IPS-18c (cell line): ENCODE measurements at regions not wholly inside any gene's neighbourhood (a gene's known extent, or its start where the extent isn't known, plus 50 kb on each side); places are given as distances from the start of the nearest gene placed in this dataset.
"Not testable (repeated sequence)": the region's sequence is repeated elsewhere in the genome, so short reads cannot be mapped to it uniquely, and the experiment has no call there.

Experiments
- H3K4me3 ChIP-seq: 2 replicates; pipeline ENCODE4 v1.7.0; 2013; ENCODE audit warnings: low read depth, mild to moderate bottlenecking, low read length, moderate library complexity; ENCODE audit not compliant: insufficient read depth
- H3K9me3 ChIP-seq: one replicate; pipeline ENCODE4 v1.6.1; 2013; ENCODE audit warnings: mild to moderate bottlenecking, low read length, moderate library complexity; ENCODE audit not compliant: control insufficient read depth, insufficient read depth

- H3K4me3 ChIP-seq = no peak overlapping the region
- H3K9me3 ChIP-seq = no peaks in the 10 kb centered on the region
Measured at GRCh38 chr3:103227651-103228050, 792.8 kb downstream of the ZPLD1 start.

GRCh38 chr3:103247459-103247858, 812.6 kb downstream of the ZPLD1 start:
- H3K9me3 ChIP-seq = no peaks in the 10 kb centered on the region
- no peak overlapping the region for H3K4me3 ChIP-seq

- H3K4me3 ChIP-seq, H3K9me3 ChIP-seq: not testable (repeated sequence)
Measured at GRCh38 chr3:103254827-103255226, 820.0 kb downstream of the ZPLD1 start.

GRCh38 chr3:103269287-103269686, 834.5 kb downstream of the ZPLD1 start:
- H3K4me3 ChIP-seq = no peak overlapping the region

GRCh38 chr3:103271575-103271974, 836.8 kb downstream of the ZPLD1 start:
- Histone ChIP-seq H3K9me3 (peaks cover 6% of the 10 kb centered on the region), H3K4me3 (no peak overlapping the region)

More at GRCh38 chr3:103269287-103269686, 834.5 kb downstream of the ZPLD1 start:
- peaks cover 6% of the 10 kb centered on the region for H3K9me3 ChIP-seq

- no peak overlapping the region for H3K4me3 ChIP-seq
- H3K9me3 ChIP-seq = no peaks in the 10 kb centered on the region
Measured at GRCh38 chr3:103295974-103296570, 861.3 kb downstream of the ZPLD1 start.

GRCh38 chr3:103297502-103297901, 862.7 kb downstream of the ZPLD1 start:
- H3K9me3 ChIP-seq, H3K4me3 ChIP-seq: not testable (repeated sequence)

GRCh38 chr3:103306104-103306503, 871.3 kb downstream of the ZPLD1 start:
- no peak overlapping the region for H3K4me3 ChIP-seq

GRCh38 chr3:103308921-103309320, 874.1 kb downstream of the ZPLD1 start:
- no peak overlapping the region for H3K4me3 ChIP-seq
- H3K9me3 ChIP-seq = no peaks in the 10 kb centered on the region

More at GRCh38 chr3:103306104-103306503, 871.3 kb downstream of the ZPLD1 start:
- no peaks in the 10 kb centered on the region for H3K9me3 ChIP-seq

- Histone ChIP-seq H3K9me3 (no peaks in the 10 kb centered on the region), H3K4me3 (no peak overlapping the region)
Measured at GRCh38 chr3:103319912-103320311, 885.1 kb downstream of the ZPLD1 start.

- Histone ChIP-seq H3K9me3 (peaks cover 3% of the 10 kb centered on the region), H3K4me3 (no peak overlapping the region)
Measured at GRCh38 chr3:103337179-103337845, 902.5 kb downstream of the ZPLD1 start.

- Histone ChIP-seq H3K4me3 (no peak overlapping the region), H3K9me3 (peaks cover 3% of the 10 kb centered on the region)
Measured at GRCh38 chr3:103341078-103341606, 906.3 kb downstream of the ZPLD1 start.

GRCh38 chr3:103342205-103342731, 907.5 kb downstream of the ZPLD1 start:
- Histone ChIP-seq H3K4me3 (no peak overlapping the region), H3K9me3 (peaks cover 3% of the 10 kb centered on the region)

GRCh38 chr3:103349760-103350159, 914.9 kb downstream of the ZPLD1 start:
- Histone ChIP-seq H3K4me3 (no peak overlapping the region), H3K9me3 (peaks cover 3% of the 10 kb centered on the region)

- Histone ChIP-seq H3K4me3 (no peak overlapping the region), H3K9me3 (no peaks in the 10 kb centered on the region)
Measured at GRCh38 chr3:103365467-103365866, 930.7 kb downstream of the ZPLD1 start.

GRCh38 chr3:103367481-103367880, 932.7 kb downstream of the ZPLD1 start:
- Histone ChIP-seq H3K9me3 (no peaks in the 10 kb centered on the region), H3K4me3 (no peak overlapping the region)

- H3K4me3 ChIP-seq = no peak overlapping the region
- no peaks in the 10 kb centered on the region for H3K9me3 ChIP-seq
Measured at GRCh38 chr3:103371411-103371810, 936.6 kb downstream of the ZPLD1 start.

- Histone ChIP-seq H3K4me3 (no peak overlapping the region), H3K9me3 (no peaks in the 10 kb centered on the region)
Measured at GRCh38 chr3:103372031-103372430, 937.2 kb downstream of the ZPLD1 start.
